Iris pigment epithelial cell (primary cell): ENCODE measurements at regions not wholly inside any gene's neighbourhood (a gene's known extent, or its start where the extent isn't known, plus 50 kb on each side); places are given as distances from the start of the nearest gene placed in this dataset.
A peak's percentile ranks its signal among the peaks of the same experiment; 100 is the strongest.

Experiments used
- DNase-seq: peaks from one replicate; pipeline ENCODE4 v3.0.0-alpha.2; 2011; ENCODE audit warnings: low read depth

GRCh38 chr4:107094332-107094731 is 58.2 kb upstream of the DKK2 start:
- DNase-seq: peak; percentile 76
